ENCODE measurements at regions not wholly inside any gene's neighbourhood (a gene's known extent, or its start where the extent isn't known, plus 50 kb on each side); places are given as distances from the start of the nearest gene placed in this dataset.

GRCh38 chr13:66014771-66015170 is 1215.4 kb downstream of the PCDH9 start:
- TF ChIP-seq EZH2 (IDR thresholded peaks at IDR 0.05) (no peak), FOXP2 (optimal IDR thresholded peaks at IDR 0.05; ENCODE audit: control extremely low read depth, extremely low read length, insufficient read depth) (no peak), POLR2AphosphoS5 (IDR thresholded peaks at IDR 0.05; ENCODE audit: borderline replicate concordance, low read depth, low read length) (no peak)
